IMR-90 (cell line): ENCODE measurements at regions not wholly inside any gene's neighbourhood (a gene's known extent, or its start where the extent isn't known, plus 50 kb on each side); places are given as distances from the start of the nearest gene placed in this dataset.

ENCODE experiments used
- ATAC-seq: fragments of 200-7000 bp; cut with Tn5 transposase; 2 replicates; pipeline ENCODE4 v1.9.1; 2020; ENCODE audit warnings: low read depth, mild to moderate bottlenecking, moderate library complexity
- BruUV-seq: library from RNA; stranded (reverse); fragments of 400-500 nt; replicated peaks from 2 replicates; lab custom pipeline; 2021; lab: Mats Ljungman, UMichigan
- CTCF ChIA-PET: fragments of 300-600 bp; formaldehyde crosslinking; extraction: SDS; loops from one replicate; lab custom pipeline; 2021; ENCODE audit warnings: antibody characterized with exemption; lab: Yijun Ruan, JAX
- POLR2A ChIA-PET: fragments of 300-600 bp; sonication (Branson Sonifier 250); formaldehyde crosslinking; loops from one replicate; lab custom pipeline; 2022; ENCODE audit warnings: antibody characterized with exemption; ENCODE audit not compliant: unreplicated experiment; lab: Charles Lee
- DNase-seq: peaks from one replicate; pipeline ENCODE4 v3.0.0; 2013
- H2AFZ ChIP-seq: replicated peaks from 2 replicates; pipeline ENCODE3; 2013; ENCODE audit warnings: low read length, mild to moderate bottlenecking; ENCODE audit not compliant: poor library complexity
- H2AK5ac ChIP-seq: 2 replicates; pipeline ENCODE4 v1.6.1; 2013; ENCODE audit warnings: low read depth, low read length, inconsistent platforms
- H2AK9ac ChIP-seq: replicated peaks from 2 replicates; pipeline ENCODE3; 2013; ENCODE audit warnings: mild to moderate bottlenecking, low read depth, low read length, moderate library complexity; ENCODE audit not compliant: poor library complexity
- H2BK120ac ChIP-seq: 2 replicates; pipeline ENCODE4 v1.6.1; 2013; ENCODE audit warnings: low read depth, low read length, inconsistent platforms
- H2BK15ac ChIP-seq: 3 replicates; pipeline ENCODE4 v1.6.1; 2013; ENCODE audit warnings: low read depth, low read length, inconsistent platforms
- H2BK20ac ChIP-seq: 2 replicates; pipeline ENCODE4 v1.6.1; 2013; ENCODE audit warnings: low read depth, mild to moderate bottlenecking, inconsistent platforms, low read length, moderate library complexity
- H2BK5ac ChIP-seq: 2 replicates; pipeline ENCODE4 v1.6.1; 2013; ENCODE audit warnings: mild to moderate bottlenecking, low read depth, low read length, inconsistent platforms; ENCODE audit not compliant: poor library complexity, severe bottlenecking
- H3K14ac ChIP-seq: replicated peaks from 2 replicates; pipeline ENCODE4 v1.6.1; 2013; ENCODE audit warnings: low read depth, low read length, inconsistent platforms
- H3K18ac ChIP-seq: 2 replicates; pipeline ENCODE4 v1.6.1; 2013; ENCODE audit warnings: low read depth, low read length, control low read depth
- H3K23ac ChIP-seq: 2 replicates; pipeline ENCODE4 v1.6.1; 2013; ENCODE audit warnings: low read depth, low read length, inconsistent platforms
- H3K27ac ChIP-seq: 2 replicates; pipeline ENCODE4 v1.5.1; 2013; ENCODE audit warnings: mild to moderate bottlenecking, control low read depth, low read length; ENCODE audit not compliant: insufficient read depth
- H3K27me3 ChIP-seq: 2 replicates; pipeline ENCODE4 v1.6.1; 2013; ENCODE audit warnings: low read length; ENCODE audit not compliant: control insufficient read depth, insufficient read depth
- H3K36me3 ChIP-seq: 2 replicates; pipeline ENCODE4 v1.6.1; 2013; ENCODE audit warnings: low read length, mixed read lengths; ENCODE audit not compliant: control insufficient read depth, insufficient read depth
- H3K4ac ChIP-seq: 2 replicates; pipeline ENCODE4 v1.6.1; 2013; ENCODE audit warnings: low read depth, low read length, inconsistent platforms
- H3K4me1 ChIP-seq: 2 replicates; pipeline ENCODE4 v1.6.1; 2013; ENCODE audit warnings: low read length, mixed read lengths; ENCODE audit not compliant: control insufficient read depth, insufficient read depth
- H3K4me2 ChIP-seq: 2 replicates; pipeline ENCODE4 v1.6.1; 2013; ENCODE audit warnings: low read depth, mild to moderate bottlenecking, control low read depth, low read length, moderate library complexity
- H3K4me3 ChIP-seq: 2 replicates; pipeline ENCODE4 v1.5.1; 2013; ENCODE audit warnings: low read depth, mild to moderate bottlenecking, control low read depth, low read length, moderate library complexity; ENCODE audit not compliant: insufficient read depth
- H3K56ac ChIP-seq: 2 replicates; pipeline ENCODE4 v1.6.1; 2013; ENCODE audit warnings: low read length, inconsistent platforms; ENCODE audit not compliant: insufficient read depth; ENCODE audit errors: extremely low read depth
- H3K79me1 ChIP-seq, 2 experiments: 2 replicates each; pipeline ENCODE4 v1.6.1; 2013; ENCODE audit warnings: low read length in 2 of 2, inconsistent platforms in 1 of 2, low read depth in 1 of 2
- H3K9ac ChIP-seq: 2 replicates; pipeline ENCODE4 v1.6.1; 2013; ENCODE audit warnings: low read depth, low read length, control low read depth
- H3K9me1 ChIP-seq: 2 replicates; pipeline ENCODE4 v1.6.1; 2013; ENCODE audit warnings: low read length, inconsistent platforms; ENCODE audit not compliant: insufficient read depth
- H3K9me3 ChIP-seq: 2 replicates; pipeline ENCODE4 v1.6.1; 2013; ENCODE audit warnings: low read length; ENCODE audit not compliant: control insufficient read depth, insufficient read depth
- H4K20me1 ChIP-seq: 2 replicates; pipeline ENCODE4 v1.6.1; 2013; ENCODE audit warnings: low read length, inconsistent platforms; ENCODE audit not compliant: insufficient read depth
- H4K5ac ChIP-seq: 2 replicates; pipeline ENCODE4 v1.6.1; 2013; ENCODE audit warnings: mild to moderate bottlenecking, low read depth, low read length, control low read depth
- H4K8ac ChIP-seq, 2 experiments: 2 replicates each; pipeline ENCODE4 v1.6.1; 2013; ENCODE audit warnings: low read depth in 2 of 2, low read length in 2 of 2, control low read depth in 1 of 2, inconsistent platforms in 1 of 2
- H4K91ac ChIP-seq: 2 replicates; pipeline ENCODE4 v1.6.1; 2013; ENCODE audit warnings: low read depth, low read length, inconsistent platforms; ENCODE audit not compliant: insufficient read depth
- BHLHE40 ChIP-seq: fragments of 150-350 bp; IDR thresholded peaks from 2 replicates; pipeline ENCODE4 v1.6.1; 2016; ENCODE audit warnings: mild to moderate bottlenecking, low read depth, low read length
- CEBPB ChIP-seq: IDR thresholded peaks from 2 replicates; pipeline ENCODE4 v1.6.1; 2012; ENCODE audit warnings: low read depth, low read length, improper control_type of control experiment
- CHD1 ChIP-seq: IDR thresholded peaks from 2 replicates; pipeline ENCODE4 v1.6.1; 2012; ENCODE audit warnings: low read depth, low read length, improper control_type of control experiment
- CTCF ChIP-seq: conservative IDR thresholded peaks from 2 replicates; pipeline ENCODE4 v1.5.1; 2012; ENCODE audit warnings: mild to moderate bottlenecking, low read depth, low read length, improper control_type of control experiment
- ELK1 ChIP-seq: fragments of 150-350 bp; IDR thresholded peaks from 2 replicates; pipeline ENCODE4 v1.6.1; 2016; ENCODE audit warnings: low read depth, mild to moderate bottlenecking, low read length, moderate library complexity, borderline replicate concordance
- MAFK ChIP-seq: IDR thresholded peaks from 2 replicates; pipeline ENCODE4 v1.6.1; 2012; ENCODE audit warnings: low read depth, low read length, improper control_type of control experiment
- MAZ ChIP-seq: IDR thresholded peaks from 2 replicates; pipeline ENCODE4 v1.6.1; 2012; ENCODE audit warnings: low read depth, mild to moderate bottlenecking, low read length, improper control_type of control experiment, moderate library complexity, borderline replicate concordance
- NFE2L2 ChIP-seq: fragments of 150-350 bp; IDR thresholded peaks from 2 replicates; pipeline ENCODE4 v1.6.1; 2016; ENCODE audit warnings: low read depth, mild to moderate bottlenecking, low read length
- POLR2A ChIP-seq: IDR thresholded peaks from 2 replicates; pipeline ENCODE4 v1.6.1; 2012; ENCODE audit warnings: mild to moderate bottlenecking, low read depth, low read length
- RAD21 ChIP-seq: IDR thresholded peaks from 2 replicates; pipeline ENCODE4 v1.6.1; 2012; ENCODE audit warnings: low read length, improper control_type of control experiment
- RCOR1 ChIP-seq: IDR thresholded peaks from 2 replicates; pipeline ENCODE4 v1.6.1; 2012; ENCODE audit warnings: mild to moderate bottlenecking, low read length, improper control_type of control experiment; ENCODE audit not compliant: insufficient replicate concordance
- RFX5 ChIP-seq: IDR thresholded peaks from 2 replicates; pipeline ENCODE4 v1.8.0; 2012; ENCODE audit warnings: low read depth, mild to moderate bottlenecking, low read length, moderate library complexity
- SMC3 ChIP-seq: fragments of 150-350 bp; IDR thresholded peaks from 2 replicates; pipeline ENCODE4 v1.6.1; 2016; ENCODE audit warnings: low read depth, mild to moderate bottlenecking, antibody characterized with exemption, low read length, moderate library complexity
- USF2 ChIP-seq: fragments of 150-350 bp; IDR thresholded peaks from 2 replicates; pipeline ENCODE4 v1.6.1; 2017; ENCODE audit warnings: mild to moderate bottlenecking, antibody characterized with exemption, low read length, low read depth
- WGBS, 2 experiments: methylation state at CpG; one replicate each; pipeline versions ENCODE4 v1.1.5 to v1.1.7; 2013; ENCODE audit warnings: missing lambda C conversion rate in 2 of 2; ENCODE audit not compliant: insufficient read length in 1 of 2; ENCODE audit errors: extremely low coverage in 2 of 2; 5-methylcytosine and 5-hydroxymethylcytosine counted together
- dilution Hi-C: fragments of 300-500 bp; cut with HindIII; formaldehyde crosslinking; loops from one replicate; pipeline ENCODE4 v1.14.3; 2018; ENCODE audit warnings: low sequenced_read_pairs; ENCODE audit not compliant: unreplicated experiment
- in situ Hi-C: fragments of 300-500 bp; cut with MboI; formaldehyde crosslinking; loops from 3 replicates; pipeline ENCODE4 v1.14.3; 2019; ENCODE audit warnings: low sequenced_read_pairs, inconsistent platforms, mixed read lengths
- intact Hi-C: fragments of 100-400 bp; cut with micrococcal nuclease; formaldehyde crosslinking; loops from 2 replicates; pipeline ENCODE4 v1.10.0; 2022

GRCh38 chr19:46951171-46951986 is 68.3 kb upstream of the NPAS1 start:
- no peaks in the 10 kb centered on the region for H3K9me3 ChIP-seq
- WGBS, 2 experiments, result no CpG with 5 or more reads among the region's 8 CpGs
- DNase-seq (peak; percentile 45), ATAC-seq (peak; percentile 59)
- H3K79me1 ChIP-seq, result peaks cover 68 to 91% of the 10 kb centered on the region in 2 experiments
- H2AFZ ChIP-seq, result no peak overlapping the region
- H2BK15ac ChIP-seq, result 0 out of 3 replicates have a peak overlapping the region, but pooled peaks have one; percentile 17
- H3K18ac ChIP-seq, result no peak overlapping the region
- dilution Hi-C loops (no loop called here), in situ Hi-C loops (no loop called here), intact Hi-C loops (no loop called here)
- H4K20me1 ChIP-seq, result peaks cover 15% of the 10 kb centered on the region
- no peak overlapping the region for H4K5ac ChIP-seq
- H2BK20ac ChIP-seq, result no peak overlapping the region
- peak overlapping the region; percentile 27 for H2BK5ac ChIP-seq
- H3K23ac ChIP-seq, result peak overlapping the region; percentile 33; the same call in 1 of the 2 replicates
- 0 out of 2 replicates have a peak overlapping the region, but pooled peaks have one; percentile 16 for H2BK120ac ChIP-seq
- CTCF ChIA-PET, result interaction anchor here (0.6 kb wide), 1 partner anchor 25 kb away, joined by 4 read pairs; no protein-coding TSS in a partner anchor
- H3K4me3 ChIP-seq, result no peak overlapping the region
- H4K91ac ChIP-seq, result no peak overlapping the region
- H3K9ac ChIP-seq, result no peak overlapping the region
- peaks cover 29% of the 10 kb centered on the region for H3K4me1 ChIP-seq
- no peak overlapping the region for H2AK9ac ChIP-seq
- POLR2A ChIA-PET, result no interaction called here
- peak overlapping the region; percentile 61 for H3K4ac ChIP-seq
- peaks cover 5% of the 10 kb centered on the region; the same call in 1 of the 2 replicates for H3K36me3 ChIP-seq
- no peaks in the 10 kb centered on the region for H3K27me3 ChIP-seq
- peak overlapping the region; percentile 54; the same call in 1 of the 2 replicates for H2AK5ac ChIP-seq
- H3K9me1 ChIP-seq, result peaks cover 38% of the 10 kb centered on the region
- H3K56ac ChIP-seq, result no peak overlapping the region
- peak overlapping the region; percentile 15 for H3K14ac ChIP-seq
- H3K27ac ChIP-seq, result 0 out of 2 replicates have a peak overlapping the region, but pooled peaks have one; percentile 14
- peak overlapping the region in 1 of 2 experiments; percentile 21; a peak in 1 of 4 replicates for H4K8ac ChIP-seq
- no peak overlapping the region; the same call in 1 of the 2 replicates for H3K4me2 ChIP-seq
- BruUV-seq, result no TSS peak
- TF ChIP-seq CHD1 (no peak), RAD21 (no peak), CTCF (no peak), BHLHE40 (no peak), SMC3 (no peak), MAFK (no peak), NFE2L2 (no peak), ELK1 (no peak), CEBPB (no peak), POLR2A (no peak), MAZ (no peak), RCOR1 (no peak), RFX5 (no peak), USF2 (no peak; the same call in 1 of the 2 replicates)
